ENCODE measurements at regions not wholly inside any gene's neighbourhood (a gene's known extent, or its start where the extent isn't known, plus 50 kb on each side); places are given as distances from the start of the nearest gene placed in this dataset.

DNA sequence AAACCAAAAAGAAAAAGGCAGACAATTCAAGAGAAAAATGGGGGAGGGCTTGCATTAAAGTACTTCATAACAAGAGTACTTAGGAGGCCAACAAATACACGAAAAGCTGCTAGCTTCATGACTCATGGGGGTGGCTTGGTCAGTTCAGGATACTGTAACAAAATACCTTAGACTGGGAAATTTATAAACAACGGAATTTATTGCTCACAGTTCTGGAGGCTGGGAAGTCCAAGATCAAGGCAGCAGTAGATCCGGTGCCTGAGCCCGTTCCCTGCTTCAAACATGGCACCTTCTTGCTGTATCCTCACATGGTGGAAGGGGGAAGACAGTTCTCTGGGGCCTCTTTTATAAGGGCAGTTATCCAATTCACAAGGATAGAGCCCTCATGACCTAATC, 111.4 kb downstream of the C9orf50 start:
- Histone ChIP-seq H3K27me3 (ENCODE audit: low read depth, low read length) (no peaks in the 10 kb centered on the region; the same call in 1 of the 2 replicates), H2AFZ (ENCODE audit: low read depth, low read length) (no peak overlapping the region), H3K79me2 (ENCODE audit: low read length) (no peaks in the 10 kb centered on the region), H3K36me3 (replicated peaks; ENCODE audit: low read depth, low read length) (no peaks in the 10 kb centered on the region), H4K20me1 (ENCODE audit: insufficient read depth, low read length) (no peaks in the 10 kb centered on the region), H3K9me3 (ENCODE audit: insufficient read depth, low read length) (peaks cover 6% of the 10 kb centered on the region; the same call in 1 of the 2 replicates), H3K27ac (ENCODE audit: low read length) (no peak overlapping the region), H3K4me2 (ENCODE audit: low read length) (no peak overlapping the region), H3K4me3 (ENCODE audit: low read length) (no peak overlapping the region), H3K4me1 (ENCODE audit: low read length) (no peaks in the 10 kb centered on the region), H3K9ac (ENCODE audit: low read length) (no peak overlapping the region)
- TF ChIP-seq EZH2phosphoT487 (IDR thresholded peaks at IDR 0.05; ENCODE audit: low read depth) = no peak
- TF ChIP-seq, protein P1, sequence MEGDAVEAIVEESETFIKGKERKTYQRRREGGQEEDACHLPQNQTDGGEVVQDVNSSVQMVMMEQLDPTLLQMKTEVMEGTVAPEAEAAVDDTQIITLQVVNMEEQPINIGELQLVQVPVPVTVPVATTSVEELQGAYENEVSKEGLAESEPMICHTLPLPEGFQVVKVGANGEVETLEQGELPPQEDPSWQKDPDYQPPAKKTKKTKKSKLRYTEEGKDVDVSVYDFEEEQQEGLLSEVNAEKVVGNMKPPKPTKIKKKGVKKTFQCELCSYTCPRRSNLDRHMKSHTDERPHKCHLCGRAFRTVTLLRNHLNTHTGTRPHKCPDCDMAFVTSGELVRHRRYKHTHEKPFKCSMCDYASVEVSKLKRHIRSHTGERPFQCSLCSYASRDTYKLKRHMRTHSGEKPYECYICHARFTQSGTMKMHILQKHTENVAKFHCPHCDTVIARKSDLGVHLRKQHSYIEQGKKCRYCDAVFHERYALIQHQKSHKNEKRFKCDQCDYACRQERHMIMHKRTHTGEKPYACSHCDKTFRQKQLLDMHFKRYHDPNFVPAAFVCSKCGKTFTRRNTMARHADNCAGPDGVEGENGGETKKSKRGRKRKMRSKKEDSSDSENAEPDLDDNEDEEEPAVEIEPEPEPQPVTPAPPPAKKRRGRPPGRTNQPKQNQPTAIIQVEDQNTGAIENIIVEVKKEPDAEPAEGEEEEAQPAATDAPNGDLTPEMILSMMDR (IDR thresholded peaks at IDR 0.05; ENCODE audit: low read depth, low read length) = no peak

DNA sequence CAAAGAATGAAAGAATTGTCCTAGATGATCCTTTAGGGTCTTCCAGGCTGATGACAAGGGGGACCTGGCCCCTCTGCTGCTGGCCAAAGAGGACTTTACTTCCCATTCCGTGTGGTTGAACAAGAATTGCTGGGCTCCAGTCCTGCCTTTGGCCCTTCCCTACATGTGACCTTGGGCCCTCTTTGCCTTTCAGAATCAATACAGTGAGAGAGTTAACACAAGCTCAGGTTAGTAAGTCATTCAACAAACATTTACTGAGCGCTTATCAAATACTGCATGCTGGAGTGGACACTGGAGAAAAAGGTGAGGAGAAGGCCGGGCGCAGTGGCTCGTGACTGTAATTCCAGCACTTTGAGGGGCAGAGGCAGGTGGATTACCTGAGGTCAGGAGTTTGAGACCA, 113.1 kb downstream of the C9orf50 start:
- TF ChIP-seq EZH2phosphoT487 (IDR thresholded peaks at IDR 0.05; ENCODE audit: low read depth) = no peak
- TF ChIP-seq, protein P1 (IDR thresholded peaks at IDR 0.05; ENCODE audit: low read depth, low read length) = no peak
- H2AFZ ChIP-seq (ENCODE audit: low read depth, low read length) = no peak overlapping the region
- no peaks in the 10 kb centered on the region for H4K20me1 ChIP-seq (ENCODE audit: insufficient read depth, low read length)
- peaks cover 10% of the 10 kb centered on the region for H3K4me1 ChIP-seq (ENCODE audit: low read length)
- H3K9me3 ChIP-seq (ENCODE audit: insufficient read depth, low read length) = no peaks in the 10 kb centered on the region
- H3K27ac ChIP-seq (ENCODE audit: low read length) = no peak overlapping the region
- no peaks in the 10 kb centered on the region; the same call in 1 of the 2 replicates for H3K27me3 ChIP-seq (ENCODE audit: low read depth, low read length)
- no peaks in the 10 kb centered on the region for H3K36me3 ChIP-seq (replicated peaks; ENCODE audit: low read depth, low read length)
- no peaks in the 10 kb centered on the region for H3K79me2 ChIP-seq (ENCODE audit: low read length)
- H3K4me3 ChIP-seq (ENCODE audit: low read length) = no peak overlapping the region
- no peak overlapping the region for H3K9ac ChIP-seq (ENCODE audit: low read length)
- H3K4me2 ChIP-seq (ENCODE audit: low read length) = no peak overlapping the region

DNA sequence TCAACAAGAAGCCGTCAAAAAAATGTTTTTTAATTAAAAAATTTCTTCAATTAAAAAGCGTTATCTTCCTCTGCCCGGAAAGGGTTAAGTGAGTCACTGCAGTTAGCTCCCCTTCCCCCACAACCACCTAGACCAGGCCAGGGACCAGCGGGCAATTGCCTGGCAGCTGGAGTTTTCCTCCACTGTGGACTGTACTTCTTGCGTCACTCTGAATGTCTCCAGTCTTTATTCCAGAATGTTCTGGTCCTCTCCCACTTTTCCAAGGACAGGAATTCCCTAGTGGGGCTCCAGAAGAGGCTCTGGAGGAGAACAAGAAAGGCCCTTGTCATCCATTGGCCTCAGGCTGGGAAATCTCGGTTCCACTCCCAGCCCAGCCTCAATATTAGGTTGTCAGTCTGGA, 114.0 kb downstream of the C9orf50 start:
- Histone ChIP-seq H2AFZ (ENCODE audit: low read depth, low read length) (no peak overlapping the region), H3K4me1 (ENCODE audit: low read length) (peaks cover 11% of the 10 kb centered on the region), H3K4me3 (ENCODE audit: low read length) (no peak overlapping the region), H3K27ac (ENCODE audit: low read length) (no peak overlapping the region), H3K27me3 (ENCODE audit: low read depth, low read length) (no peaks in the 10 kb centered on the region; the same call in 1 of the 2 replicates), H3K36me3 (replicated peaks; ENCODE audit: low read depth, low read length) (no peaks in the 10 kb centered on the region), H3K79me2 (ENCODE audit: low read length) (no peaks in the 10 kb centered on the region), H3K4me2 (ENCODE audit: low read length) (no peak overlapping the region), H3K9me3 (ENCODE audit: insufficient read depth, low read length) (no peaks in the 10 kb centered on the region), H4K20me1 (ENCODE audit: insufficient read depth, low read length) (no peaks in the 10 kb centered on the region), H3K9ac (ENCODE audit: low read length) (no peak overlapping the region)
- TF ChIP-seq EZH2phosphoT487 (IDR thresholded peaks at IDR 0.05; ENCODE audit: low read depth) = no peak

DNA sequence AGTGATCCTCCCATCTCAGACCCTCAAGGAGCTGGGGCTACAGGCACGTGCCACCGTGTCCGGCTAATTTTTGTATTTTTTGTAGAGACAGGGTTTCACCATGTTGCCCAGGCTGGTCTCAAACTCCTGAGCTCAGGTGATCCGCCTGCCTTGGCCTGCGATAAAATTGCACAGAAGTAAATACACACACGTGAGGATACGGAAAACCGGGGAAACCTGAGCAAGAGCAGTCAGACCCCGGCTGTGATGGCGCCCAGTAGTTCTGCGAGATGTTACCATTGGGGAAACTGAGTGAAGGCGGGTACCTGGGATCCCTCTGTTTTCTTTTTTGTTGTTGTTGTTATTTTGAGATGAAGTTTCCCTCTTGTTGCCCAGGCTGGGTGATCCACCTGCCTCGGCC, 114.9 kb downstream of the C9orf50 start:
- H3K4me1 ChIP-seq (ENCODE audit: low read length) = peaks cover 11% of the 10 kb centered on the region
- no peak overlapping the region for H3K27ac ChIP-seq (ENCODE audit: low read length)
- H3K9ac ChIP-seq (ENCODE audit: low read length) = no peak overlapping the region
- no peak for TF ChIP-seq EZH2phosphoT487 (IDR thresholded peaks at IDR 0.05; ENCODE audit: low read depth)
- TF ChIP-seq, protein P1 (IDR thresholded peaks at IDR 0.05; ENCODE audit: low read depth, low read length) = no peak
- H3K4me2 ChIP-seq (ENCODE audit: low read length) = no peak overlapping the region
- H2AFZ ChIP-seq (ENCODE audit: low read depth, low read length) = no peak overlapping the region
- H3K9me3 ChIP-seq (ENCODE audit: insufficient read depth, low read length) = no peaks in the 10 kb centered on the region
- no peak overlapping the region for H3K4me3 ChIP-seq (ENCODE audit: low read length)
- H3K27me3 ChIP-seq (ENCODE audit: low read depth, low read length) = no peaks in the 10 kb centered on the region; the same call in 1 of the 2 replicates
- no peaks in the 10 kb centered on the region for H3K36me3 ChIP-seq (replicated peaks; ENCODE audit: low read depth, low read length)
- H4K20me1 ChIP-seq (ENCODE audit: insufficient read depth, low read length) = no peaks in the 10 kb centered on the region
- H3K79me2 ChIP-seq (ENCODE audit: low read length) = no peaks in the 10 kb centered on the region
